B cell (primary cell): ENCODE measurements at regions not wholly inside any gene's neighbourhood (a gene's known extent, or its start where the extent isn't known, plus 50 kb on each side); places are given as distances from the start of the nearest gene placed in this dataset.

Experiments used
- CTCF ChIP-seq: fragments of 200-600 bp; IDR thresholded peaks from one replicate; pipeline ENCODE4 v1.8.0; 2022; ENCODE audit warnings: antibody characterized with exemption, mild to moderate bottlenecking
- EZH2 ChIP-seq: IDR thresholded peaks from 2 replicates; pipeline ENCODE4 v1.6.1; 2012; ENCODE audit warnings: borderline replicate concordance, low read depth, mild to moderate bottlenecking, moderate library complexity, low read length; ENCODE audit not compliant: insufficient read depth, poor library complexity, severe bottlenecking

GRCh38 chr4:147059064-147059731 lies 113.5 kb upstream of the TTC29 start:
- no peak for TF ChIP-seq CTCF
- no peak for TF ChIP-seq EZH2
